Spleen (tissue), 11 donors: ENCODE measurements at regions not wholly inside any gene's neighbourhood (a gene's known extent, or its start where the extent isn't known, plus 50 kb on each side); places are given as distances from the start of the nearest gene placed in this dataset.

Source experiments
- DNase-seq: peaks from one replicate; pipeline ENCODE4 v3.0.0-alpha.2; 2020
- H3K27ac ChIP-seq, 8 donors: fragments of 200-600 bp; sonication (generic) in 7 of 8; 1 replicate in 4 of 8; 2 replicates in 4 of 8; pipeline versions ENCODE4 v1.5.0 to v1.8.0; 2016 to 2021; ENCODE audit warnings: inconsistent platforms in 4 of 8, mild to moderate bottlenecking in 4 of 8, moderate library complexity in 1 of 8
- H3K27me3 ChIP-seq, 7 donors: fragments of 200-600 bp; sonication (generic) in 6 of 7; replicated peaks in 1 of 7; 1 replicate in 4 of 7; 2 replicates in 3 of 7; pipeline versions ENCODE4 v1.5.0 to v1.8.0; 2016 to 2021; ENCODE audit warnings: inconsistent platforms in 3 of 7, mild to moderate bottlenecking in 1 of 7
- H3K36me3 ChIP-seq, 6 donors: fragments of 200-600 bp; sonication (generic) in 5 of 6; 1 replicate in 4 of 6; 2 replicates in 2 of 6; pipeline versions ENCODE4 v1.5.0 to v1.8.0; 2016 to 2021; ENCODE audit warnings: inconsistent platforms in 2 of 6
- H3K4me1 ChIP-seq, 6 donors: fragments of 200-600 bp; sonication (generic) in 5 of 6; 1 replicate in 3 of 6; 2 replicates in 3 of 6; pipeline versions ENCODE4 v1.5.0 to v1.8.0; 2016 to 2021; ENCODE audit warnings: inconsistent platforms in 3 of 6
- H3K4me3 ChIP-seq, 8 donors: fragments of 200-600 bp; sonication (generic) in 7 of 8; 1 replicate in 4 of 8; 2 replicates in 4 of 8; pipeline versions ENCODE4 v1.5.0 to v1.8.0; 2016 to 2021; ENCODE audit warnings: inconsistent platforms in 4 of 8, mild to moderate bottlenecking in 4 of 8, moderate library complexity in 2 of 8
- H3K9me3 ChIP-seq, 8 donors: fragments of 200-600 bp; sonication (generic) in 7 of 8; 1 replicate in 4 of 8; 2 replicates in 4 of 8; pipeline versions ENCODE4 v1.5.0 to v1.8.0; 2016 to 2021; ENCODE audit warnings: inconsistent platforms in 4 of 8
- POLR2A ChIP-seq, 3 donors: fragments of 450-650 bp; IDR thresholded peaks; one replicate each; pipeline ENCODE4 v1.5.1; 2017; ENCODE audit warnings: antibody characterized with exemption in 3 of 3, mild to moderate bottlenecking in 1 of 3
- POLR2AphosphoS5 ChIP-seq, 3 donors: sonication (generic); formaldehyde crosslinking; IDR thresholded peaks; one replicate each; pipeline ENCODE4 v1.5.1; 2017; ENCODE audit warnings: antibody characterized with exemption in 3 of 3
- WGBS, 5 donors: extraction: QIAGEN DNeasy Blood & Tissue Kit in 3 of 5; methylation state at CpG; one replicate each; pipeline versions ENCODE4 v1.1.5 to v1.1.7; 2013 to 2018; 5-methylcytosine and 5-hydroxymethylcytosine counted together
- intact Hi-C: fragments of 100-400 bp; cut with DNase I; formaldehyde crosslinking; loops from one replicate; pipeline ENCODE4 v1.15.0; 2023; ENCODE audit warnings: low total_unique reads
- TF ChIP-seq, protein P1 (sequence below), 11 experiments: fragments of 200-600 bp in 7 of 11; fragments of 450-650 bp in 4 of 11; sonication (generic) in 4 of 11; IDR thresholded peaks in 8 of 11; conservative IDR thresholded peaks in 3 of 11; 1 replicate in 7 of 11; 2 replicates in 4 of 11; pipeline versions ENCODE4 v1.4.0 to v1.8.0; 2016 to 2021; ENCODE audit warnings: antibody characterized with exemption in 11 of 11, inconsistent platforms in 4 of 11, mild to moderate bottlenecking in 1 of 11
- donor health status: healthy with polysubstance abuse.
- donor health status: DM: no; HTN: no; CAD: no; lungs with moderate emphysema.
- donor health status: DM: no; HTN: no; CAD: no.
- donor health status: Bipolar disorder and iron deficiency.
- donor health status: healthy.
- donor health status: DM: no; HTN: no; CAD: no.
- donor health status: DM: yes; HTN: yes; CAD: no.

DNA sequence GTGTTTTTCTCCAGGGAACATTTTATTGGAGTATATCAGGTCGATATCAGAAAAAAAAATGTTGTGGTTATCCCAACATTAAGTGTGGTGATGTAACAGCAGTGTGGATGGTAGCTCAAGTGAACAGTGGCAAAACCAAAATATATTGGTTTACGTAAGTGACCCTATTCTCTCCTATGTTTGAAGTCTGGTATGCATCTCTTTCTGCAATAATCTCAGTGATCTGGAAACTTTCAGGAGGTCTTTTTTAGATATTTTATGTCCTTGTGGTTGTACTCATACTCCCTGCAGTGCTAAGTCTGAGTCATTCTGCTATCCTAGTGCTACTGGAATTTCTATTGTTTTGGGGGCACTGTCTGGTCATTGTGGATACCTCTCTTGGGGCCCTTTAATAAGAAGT, 137.9 kb downstream of the SNRPN start:
- no peaks in the 10 kb centered on the region for H3K4me1 ChIP-seq
- H3K9me3 ChIP-seq = peaks cover 14 to 100% (median 100%) of the 10 kb centered on the region in 8 donors

DNA sequence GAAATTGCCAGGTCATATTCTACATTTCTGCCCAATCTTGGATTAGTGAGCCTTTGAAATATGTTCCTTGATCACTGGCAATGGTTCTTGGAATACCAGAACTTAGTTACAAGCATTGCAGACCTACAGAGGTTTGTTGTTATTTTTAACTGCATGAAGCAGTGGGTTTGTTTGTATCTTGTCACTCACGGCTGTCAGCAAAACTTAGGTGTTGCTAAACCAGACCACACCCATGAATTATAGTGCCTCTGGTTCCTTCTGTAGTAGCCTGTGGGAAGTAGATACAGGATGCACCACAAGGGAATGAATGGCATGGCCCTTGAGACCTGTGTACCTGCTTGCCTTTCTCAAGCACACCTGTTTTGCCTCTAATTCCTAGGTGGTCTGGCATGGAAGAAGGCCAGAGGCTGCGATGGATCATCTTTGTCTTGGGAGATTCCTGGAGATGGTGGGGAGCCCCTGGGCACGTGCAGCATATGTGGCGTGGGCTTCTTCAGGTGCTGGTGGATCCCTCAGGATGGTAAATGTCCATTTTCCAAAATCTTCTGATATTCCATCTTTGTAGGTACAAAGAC, 138.8 kb downstream of the SNRPN start:
- Histone ChIP-seq H3K27me3 (no peaks in the 10 kb centered on the region), H3K4me1 (no peaks in the 10 kb centered on the region), H3K9me3 (peaks cover 13 to 100% (median 100%) of the 10 kb centered on the region in 8 donors), H3K4me3 (peak overlapping the region in 1 of 8 donors; percentile 19), H3K27ac (no peak overlapping the region), H3K36me3 (peaks cover 18 to 100% (median 96%) of the 10 kb centered on the region in 6 donors)
- TF ChIP-seq, protein P1, sequence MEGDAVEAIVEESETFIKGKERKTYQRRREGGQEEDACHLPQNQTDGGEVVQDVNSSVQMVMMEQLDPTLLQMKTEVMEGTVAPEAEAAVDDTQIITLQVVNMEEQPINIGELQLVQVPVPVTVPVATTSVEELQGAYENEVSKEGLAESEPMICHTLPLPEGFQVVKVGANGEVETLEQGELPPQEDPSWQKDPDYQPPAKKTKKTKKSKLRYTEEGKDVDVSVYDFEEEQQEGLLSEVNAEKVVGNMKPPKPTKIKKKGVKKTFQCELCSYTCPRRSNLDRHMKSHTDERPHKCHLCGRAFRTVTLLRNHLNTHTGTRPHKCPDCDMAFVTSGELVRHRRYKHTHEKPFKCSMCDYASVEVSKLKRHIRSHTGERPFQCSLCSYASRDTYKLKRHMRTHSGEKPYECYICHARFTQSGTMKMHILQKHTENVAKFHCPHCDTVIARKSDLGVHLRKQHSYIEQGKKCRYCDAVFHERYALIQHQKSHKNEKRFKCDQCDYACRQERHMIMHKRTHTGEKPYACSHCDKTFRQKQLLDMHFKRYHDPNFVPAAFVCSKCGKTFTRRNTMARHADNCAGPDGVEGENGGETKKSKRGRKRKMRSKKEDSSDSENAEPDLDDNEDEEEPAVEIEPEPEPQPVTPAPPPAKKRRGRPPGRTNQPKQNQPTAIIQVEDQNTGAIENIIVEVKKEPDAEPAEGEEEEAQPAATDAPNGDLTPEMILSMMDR (IDR thresholded peaks at IDR 0.05 in 8 of 11, conservative IDR thresholded peaks at IDR 0.05 in 3 of 11) = no peak
- no peak for TF ChIP-seq POLR2AphosphoS5 (IDR thresholded peaks at IDR 0.05)
- no peak for TF ChIP-seq POLR2A (IDR thresholded peaks at IDR 0.05)
- intact Hi-C loops = no loop called here
- 78 to 85% (median 80%) methylated on average over 4 of the region's 4 CpGs for WGBS, 5 donors
- DNase-seq = no peak

More for the DNA sequence above, 137.9 kb downstream of the SNRPN start:
- Histone ChIP-seq H3K27me3 (no peaks in the 10 kb centered on the region), H3K4me3 (no peak overlapping the region), H3K36me3 (peaks cover 22 to 100% (median 96%) of the 10 kb centered on the region in 6 donors), H3K27ac (no peak overlapping the region)
- WGBS, 5 donors = 80 to 95% (median 88%) methylated on average over 2 of the region's 2 CpGs
- intact Hi-C loops = no loop called here
- DNase-seq = no peak
- TF ChIP-seq, protein P1 (IDR thresholded peaks at IDR 0.05 in 8 of 11, conservative IDR thresholded peaks at IDR 0.05 in 3 of 11) = no peak

DNA sequence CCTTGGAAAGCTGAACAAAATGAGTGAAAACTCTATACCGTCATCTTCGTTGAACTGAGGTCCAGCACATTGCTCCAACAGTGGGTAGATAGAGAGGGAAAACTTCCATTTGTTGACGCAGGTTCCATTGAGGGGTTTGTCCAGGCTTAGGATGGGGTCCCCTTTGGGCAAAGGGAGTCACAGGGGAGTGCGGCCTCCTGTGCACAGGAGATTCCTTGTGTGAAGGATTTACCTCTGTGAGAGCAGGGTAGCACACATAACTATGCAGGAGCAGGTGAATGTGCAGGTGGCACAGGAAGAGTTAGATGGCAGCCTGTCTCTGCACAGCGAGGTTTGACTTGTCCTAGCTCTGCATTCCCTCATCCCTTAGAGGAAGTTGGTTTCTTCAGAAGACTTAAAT, 139.3 kb downstream of the SNRPN start:
- no peak for DNase-seq
- intact Hi-C loops = no loop called here

DNA sequence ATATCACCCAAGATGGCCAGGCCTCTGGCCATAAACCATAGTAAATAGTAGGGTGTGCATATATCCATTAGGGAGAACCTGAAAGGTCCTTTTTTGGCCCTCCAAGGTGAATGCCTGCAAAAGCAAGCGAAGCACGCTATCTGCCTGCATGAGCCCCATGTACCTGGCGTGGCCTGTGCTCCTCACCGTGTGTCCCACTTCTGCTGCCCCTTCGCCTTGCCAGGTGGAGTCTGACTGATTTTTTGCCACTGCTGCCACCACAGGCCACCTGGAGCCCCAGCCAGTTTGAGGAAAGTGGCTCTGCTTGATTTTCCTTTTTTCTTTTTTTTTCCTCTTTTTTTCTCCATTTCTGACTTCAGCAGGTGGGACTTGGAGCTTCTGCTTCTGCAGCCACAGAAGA, 139.7 kb downstream of the SNRPN start:
- Histone ChIP-seq H3K4me3 (no peak overlapping the region), H3K27ac (no peak overlapping the region), H3K4me1 (no peaks in the 10 kb centered on the region), H3K27me3 (no peaks in the 10 kb centered on the region), H3K9me3 (peaks cover 9 to 100% (median 100%) of the 10 kb centered on the region in 8 donors), H3K36me3 (peaks cover 16 to 100% (median 97%) of the 10 kb centered on the region in 6 donors)
- TF ChIP-seq, protein P1 (IDR thresholded peaks at IDR 0.05 in 8 of 11, conservative IDR thresholded peaks at IDR 0.05 in 3 of 11) = no peak
- TF ChIP-seq POLR2A (IDR thresholded peaks at IDR 0.05) (no peak), POLR2AphosphoS5 (IDR thresholded peaks at IDR 0.05) (no peak)
- 83 to 94% (median 87%) methylated on average over 5 of the region's 5 CpGs for WGBS, 5 donors
- intact Hi-C loops = no loop called here
- peak; percentile 45 for DNase-seq

More for the DNA sequence above, 139.3 kb downstream of the SNRPN start:
- Histone ChIP-seq H3K27ac (no peak overlapping the region), H3K4me3 (no peak overlapping the region), H3K27me3 (no peaks in the 10 kb centered on the region), H3K36me3 (peaks cover 18 to 100% (median 97%) of the 10 kb centered on the region in 6 donors), H3K9me3 (peaks cover 12 to 100% (median 100%) of the 10 kb centered on the region in 8 donors), H3K4me1 (no peaks in the 10 kb centered on the region)
- TF ChIP-seq, protein P1 (IDR thresholded peaks at IDR 0.05 in 8 of 11, conservative IDR thresholded peaks at IDR 0.05 in 3 of 11) = no peak
- TF ChIP-seq POLR2A (IDR thresholded peaks at IDR 0.05) (no peak), POLR2AphosphoS5 (IDR thresholded peaks at IDR 0.05) (no peak)
- WGBS, 5 donors = 85 to 93% (median 89%) methylated on average over 5 of the region's 5 CpGs
